NCI-H748 (cell line): ENCODE measurements at regions not wholly inside any gene's neighbourhood (a gene's known extent, or its start where the extent isn't known, plus 50 kb on each side); places are given as distances from the start of the nearest gene placed in this dataset.
"Not testable (repeated sequence)": the region's sequence is repeated elsewhere in the genome, so short reads cannot be mapped to it uniquely, and the experiment has no call there.

ENCODE experiments used
- DNase-seq: peaks from one replicate; lab custom pipeline; 2025; ENCODE audit not compliant: unreplicated experiment; lab: John Stamatoyannopoulos, UW

- DNase-seq = no peak
These were observed 254.0 kb upstream of the DMRT1 start for GRCh38 chr9:587527-587926.

- DNase-seq = no peak
These were observed 252.5 kb upstream of the DMRT1 start for GRCh38 chr9:588981-589380.

GRCh38 chr9:589723-590122, 251.8 kb upstream of the DMRT1 start:
- no peak for DNase-seq

GRCh38 chr9:591292-591691, 250.2 kb upstream of the DMRT1 start:
- no peak for DNase-seq

- DNase-seq = peak; percentile 11
These were observed 249.3 kb upstream of the DMRT1 start for GRCh38 chr9:592225-592624.

GRCh38 chr9:592733-593132, 248.8 kb upstream of the DMRT1 start:
- no peak for DNase-seq

- DNase-seq = no peak
These were observed 247.7 kb upstream of the DMRT1 start for GRCh38 chr9:593809-594208.

- no peak for DNase-seq
These were observed 244.8 kb upstream of the DMRT1 start for GRCh38 chr9:596703-597102.

GRCh38 chr9:600006-600405, 241.5 kb upstream of the DMRT1 start:
- DNase-seq = no peak

GRCh38 chr9:602716-603115, 238.8 kb upstream of the DMRT1 start:
- no peak for DNase-seq

- DNase-seq = no peak
These were observed 238.4 kb upstream of the DMRT1 start for GRCh38 chr9:603126-603525.

GRCh38 chr9:607417-607816, 234.1 kb upstream of the DMRT1 start:
- no peak for DNase-seq

GRCh38 chr9:613771-614347, 227.6 kb upstream of the DMRT1 start:
- DNase-seq = peak; percentile 59

- no peak for DNase-seq
These were observed 227.1 kb upstream of the DMRT1 start for GRCh38 chr9:614431-614830.

- no peak for DNase-seq
These were observed 225.7 kb upstream of the DMRT1 start for GRCh38 chr9:615756-616155.

- no peak for DNase-seq
These were observed 224.8 kb upstream of the DMRT1 start for GRCh38 chr9:616694-617093.

- no peak for DNase-seq
These were observed 223.9 kb upstream of the DMRT1 start for GRCh38 chr9:617445-618085.

- DNase-seq = no peak
These were observed 223.0 kb upstream of the DMRT1 start for GRCh38 chr9:618478-618877.

- DNase-seq = no peak
These were observed 220.2 kb upstream of the DMRT1 start for GRCh38 chr9:621201-621855.

GRCh38 chr9:624935-625500, 216.5 kb upstream of the DMRT1 start:
- DNase-seq = no peak

GRCh38 chr9:625613-626012, 215.9 kb upstream of the DMRT1 start:
- no peak for DNase-seq

GRCh38 chr9:626114-626513, 215.4 kb upstream of the DMRT1 start:
- DNase-seq = not testable (repeated sequence)
